ENCODE measurements at regions not wholly inside any gene's neighbourhood (a gene's known extent, or its start where the extent isn't known, plus 50 kb on each side); places are given as distances from the start of the nearest gene placed in this dataset.

DNA sequence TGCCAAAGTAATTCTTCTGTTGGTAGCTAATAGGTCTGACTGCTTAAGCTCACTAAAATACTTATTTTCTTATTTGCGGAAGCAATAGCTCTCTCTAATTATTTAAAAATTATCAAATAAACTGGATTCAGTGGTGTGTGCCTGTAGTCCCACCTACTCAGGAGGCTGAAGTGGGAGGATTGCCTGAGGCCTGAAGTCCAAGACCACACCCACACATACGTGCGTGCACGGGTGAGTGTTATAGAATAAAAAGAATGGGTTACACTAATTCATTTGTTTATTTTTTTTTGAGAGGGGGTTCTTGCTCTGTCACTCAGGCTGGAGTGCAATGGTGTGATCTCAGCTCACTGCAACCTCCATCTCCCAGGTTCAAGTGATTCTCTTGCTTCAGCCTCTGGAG lies 94.2 kb upstream of the HNRNPU start:
- no peak for TF ChIP-seq CTCF (IDR thresholded peaks at IDR 0.05; ENCODE audit: low read depth, low read length)
- no peak for DNase-seq (ENCODE audit: extremely low read depth, low read depth)

DNA sequence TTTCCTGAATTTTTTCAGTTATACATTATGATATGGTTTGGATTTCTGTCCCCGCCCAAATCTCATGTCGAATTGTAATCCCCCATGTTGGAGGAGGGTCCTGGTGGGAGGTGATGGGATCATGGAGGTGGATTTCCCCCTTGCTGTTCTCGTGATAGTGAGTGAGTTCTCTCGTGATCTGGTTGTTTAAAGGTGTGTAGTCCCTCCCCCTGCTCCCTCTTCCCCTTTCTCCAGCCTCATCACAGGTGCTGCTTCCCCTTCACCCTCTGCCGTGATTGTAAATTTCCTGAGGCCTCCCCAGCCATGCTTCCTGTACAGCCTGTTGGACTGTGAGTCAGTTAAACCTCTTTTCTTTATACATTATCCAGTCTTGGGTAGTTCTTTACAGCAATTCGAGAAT lies 93.2 kb upstream of the HNRNPU start:
- no peak for DNase-seq (ENCODE audit: extremely low read depth, low read depth)
- TF ChIP-seq CTCF (IDR thresholded peaks at IDR 0.05; ENCODE audit: low read depth, low read length) = no peak

DNA sequence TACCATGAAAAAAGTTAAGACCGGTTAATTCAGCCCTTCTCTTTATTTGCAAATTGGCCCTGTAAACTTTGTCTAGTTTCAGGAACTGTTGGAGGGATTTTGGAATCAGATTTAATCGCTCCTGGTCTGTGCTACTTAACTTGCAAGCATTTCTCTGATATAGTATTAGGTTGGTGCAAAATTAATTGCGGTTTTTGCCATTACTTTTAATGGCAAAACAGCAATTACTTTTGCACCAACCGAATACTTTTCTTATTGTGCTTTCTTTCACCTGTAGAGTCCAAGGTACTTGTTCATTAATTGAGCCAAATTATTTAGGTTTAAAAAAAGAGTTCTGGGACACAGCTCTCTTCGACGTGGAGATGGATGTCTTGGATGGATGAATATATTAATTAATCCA lies 92.8 kb upstream of the HNRNPU start:
- DNase-seq (ENCODE audit: extremely low read depth, low read depth) = no peak
- TF ChIP-seq CTCF (IDR thresholded peaks at IDR 0.05; ENCODE audit: low read depth, low read length) = no peak

GRCh38 chr1:244955661-244956060 lies 91.3 kb upstream of the HNRNPU start:
- no peak for TF ChIP-seq CTCF (IDR thresholded peaks at IDR 0.05; ENCODE audit: low read depth, low read length)
- DNase-seq (ENCODE audit: extremely low read depth, low read depth) = no peak

GRCh38 chr1:244954359-244954758 lies 90.0 kb upstream of the HNRNPU start:
- DNase-seq (ENCODE audit: extremely low read depth, low read depth) = no peak
- no peak for TF ChIP-seq CTCF (IDR thresholded peaks at IDR 0.05; ENCODE audit: low read depth, low read length)

DNA sequence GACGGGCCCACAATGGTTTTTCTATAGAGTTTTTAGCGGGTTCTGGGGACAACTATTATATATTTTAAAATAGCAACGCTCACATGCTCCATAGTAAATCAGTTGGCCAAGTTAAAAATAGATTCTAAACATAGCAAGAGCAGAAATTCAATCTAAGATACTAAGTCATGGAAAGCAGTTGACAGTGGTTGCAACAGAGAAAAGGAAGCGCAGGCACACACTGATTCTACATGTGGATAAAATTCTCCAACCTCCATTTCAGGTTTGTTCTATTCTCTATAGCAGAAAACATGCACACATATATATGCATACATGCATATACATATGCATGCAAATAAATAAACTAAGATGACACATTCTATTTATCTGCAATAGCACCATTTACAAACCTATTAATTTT lies 89.6 kb upstream of the HNRNPU start:
- TF ChIP-seq CTCF (IDR thresholded peaks at IDR 0.05; ENCODE audit: low read depth, low read length) = no peak

GRCh38 chr1:244952940-244953339 lies 88.6 kb upstream of the HNRNPU start:
- TF ChIP-seq CTCF (IDR thresholded peaks at IDR 0.05; ENCODE audit: low read depth, low read length) = no peak
- no peak for DNase-seq (ENCODE audit: extremely low read depth, low read depth)

More for the DNA sequence above, 89.6 kb upstream of the HNRNPU start:
- DNase-seq (ENCODE audit: extremely low read depth, low read depth) = no peak
